ENCODE measurements at regions not wholly inside any gene's neighbourhood (a gene's known extent, or its start where the extent isn't known, plus 50 kb on each side); places are given as distances from the start of the nearest gene placed in this dataset.

- no peak for DNase-seq (ENCODE audit: low spot score)
Measured at GRCh38 chr9:88077071-88077617, 61.1 kb downstream of the SPATA31C2 start.

DNA sequence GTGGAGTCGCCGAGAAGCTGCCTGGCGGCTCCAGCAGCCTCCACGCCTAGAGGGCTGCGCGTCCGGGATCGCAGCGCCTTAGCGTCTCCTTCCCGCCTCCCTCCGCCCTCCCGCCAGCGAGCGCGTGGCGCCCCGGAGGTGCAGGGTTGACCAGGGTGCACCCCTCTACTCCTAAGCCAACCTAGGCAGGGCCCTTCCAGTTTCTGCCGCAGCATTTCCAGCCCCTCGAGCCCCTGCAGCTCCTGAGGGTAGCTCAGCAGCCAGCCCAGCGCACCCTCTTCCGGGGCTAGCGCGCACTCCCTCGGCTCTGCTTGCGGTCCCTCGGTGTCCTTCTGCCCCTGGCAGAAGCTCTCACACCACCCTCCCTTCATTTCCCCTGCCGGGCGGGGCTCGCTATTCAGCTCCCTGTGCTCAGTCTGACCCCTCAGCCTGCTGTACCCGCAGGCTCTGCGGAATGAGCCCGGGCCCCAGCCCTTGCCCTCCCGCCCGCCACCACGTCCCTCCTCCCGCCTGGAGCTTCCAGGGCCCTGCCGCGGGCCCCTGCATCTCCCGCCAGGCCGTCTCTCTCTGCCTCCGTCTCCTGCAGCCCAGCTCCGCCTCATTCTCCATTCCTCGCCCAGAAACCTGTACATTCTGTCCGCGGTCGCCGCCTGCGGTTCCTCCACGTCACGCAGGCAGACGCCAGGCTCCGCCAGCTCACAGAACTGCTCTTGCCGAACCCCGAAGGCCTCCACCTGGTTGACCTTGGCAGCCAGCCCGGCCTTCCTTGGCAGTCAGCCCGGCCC lies 61.8 kb downstream of the SPATA31C2 start:
- peak; percentile 16 for DNase-seq (ENCODE audit: low spot score)

GRCh38 chr9:88075966-88076285 lies 62.3 kb downstream of the SPATA31C2 start:
- no peak for DNase-seq (ENCODE audit: low spot score)

GRCh38 chr9:88075506-88075905 lies 62.8 kb downstream of the SPATA31C2 start:
- no peak for DNase-seq (ENCODE audit: low spot score)

GRCh38 chr9:88074931-88075330 lies 63.3 kb downstream of the SPATA31C2 start:
- no peak for DNase-seq (ENCODE audit: low spot score)

DNA sequence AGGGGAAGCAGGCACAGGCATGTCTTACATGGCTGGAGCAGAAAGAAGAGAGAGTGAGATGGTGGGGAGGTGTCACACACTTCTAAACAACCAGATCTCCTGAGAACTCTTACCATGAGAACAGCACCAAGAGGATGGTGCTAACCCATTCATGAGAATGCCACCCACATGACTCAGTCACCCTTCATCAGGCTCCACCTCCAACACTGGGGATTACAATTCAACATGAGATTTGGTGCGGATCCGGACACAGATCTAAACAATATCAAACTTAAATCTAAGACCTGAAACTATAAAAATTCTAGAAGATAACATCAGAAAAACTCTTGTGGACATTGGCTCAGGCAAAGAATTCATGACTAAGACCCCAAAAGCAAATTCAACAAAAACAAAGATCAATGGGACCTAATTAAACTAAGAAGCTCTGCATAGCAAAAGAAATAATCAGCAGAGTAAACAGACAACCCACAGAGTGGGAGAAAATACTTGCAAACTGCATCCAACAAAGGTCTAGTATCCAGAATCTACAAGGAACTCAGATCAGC lies 65.4 kb downstream of the SPATA31C2 start:
- no peak for DNase-seq (ENCODE audit: low spot score)

- DNase-seq (ENCODE audit: low spot score), result no peak
Measured at GRCh38 chr9:88071331-88071730, 66.9 kb downstream of the SPATA31C2 start.

DNA sequence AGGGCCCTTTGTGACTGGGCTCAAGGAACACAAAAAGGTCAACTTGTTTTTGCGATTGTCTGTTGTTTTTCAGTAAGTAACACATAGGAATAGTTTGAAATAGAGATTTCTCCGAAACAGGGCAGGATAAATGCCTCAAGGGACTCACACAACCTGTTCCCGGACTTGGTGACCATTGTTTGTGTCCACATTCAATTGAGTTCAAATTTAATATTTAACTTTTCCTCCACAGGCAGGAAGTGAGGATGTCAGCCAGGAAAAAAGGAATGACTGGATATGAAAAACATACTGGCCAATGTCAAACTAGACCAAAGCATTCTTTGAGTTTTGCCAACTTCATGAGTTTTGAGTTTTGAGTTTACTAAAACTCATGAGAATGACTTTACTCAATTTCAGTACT lies 72.7 kb downstream of the SPATA31C2 start:
- DNase-seq (ENCODE audit: low spot score), result no peak

DNA sequence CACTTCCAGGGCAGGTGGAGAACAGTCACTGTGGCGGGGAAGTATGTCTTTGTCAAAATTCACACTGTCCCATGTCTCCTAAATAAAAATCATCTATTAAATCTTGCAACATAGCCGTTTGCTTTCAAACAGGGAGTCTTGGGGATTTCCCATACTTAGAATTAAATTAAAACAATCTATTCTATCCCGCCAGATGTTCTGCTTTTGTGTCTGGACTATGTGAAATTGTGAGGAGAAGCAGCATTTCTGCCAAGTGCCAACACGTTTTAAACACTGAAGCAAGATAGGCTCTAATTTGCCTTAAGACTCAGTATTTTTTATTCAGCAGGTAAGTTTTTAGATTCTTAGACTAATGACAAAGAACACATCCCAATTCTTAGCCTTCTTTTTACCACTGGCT lies 73.7 kb downstream of the SPATA31C2 start:
- no peak for DNase-seq (ENCODE audit: low spot score)

- DNase-seq (ENCODE audit: low spot score), result no peak
Measured at GRCh38 chr9:88060746-88061145, 77.5 kb downstream of the SPATA31C2 start.

DNA sequence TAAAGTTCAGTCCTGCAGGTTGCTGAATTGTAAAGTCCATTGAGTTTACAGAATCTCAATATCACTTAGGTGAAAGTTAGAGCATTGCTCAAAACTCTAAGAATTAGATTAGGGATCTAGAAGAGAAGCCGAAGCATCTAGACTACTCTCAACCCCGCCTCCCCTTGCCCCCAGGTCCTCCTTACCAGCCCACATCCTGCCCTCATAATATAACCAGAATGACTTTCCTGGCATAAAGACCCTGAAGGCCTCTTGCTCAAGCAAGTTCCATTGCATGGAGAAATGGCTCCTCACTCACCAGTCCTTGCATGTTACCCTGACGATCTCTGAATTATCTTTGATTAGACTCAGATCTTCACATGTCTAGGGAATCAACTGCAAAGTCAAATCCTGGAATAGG lies 78.8 kb downstream of the SPATA31C2 start:
- DNase-seq (ENCODE audit: low spot score), result no peak

- DNase-seq (ENCODE audit: low spot score), result no peak
Measured at GRCh38 chr9:88056876-88057275, 81.4 kb downstream of the SPATA31C2 start.

DNA sequence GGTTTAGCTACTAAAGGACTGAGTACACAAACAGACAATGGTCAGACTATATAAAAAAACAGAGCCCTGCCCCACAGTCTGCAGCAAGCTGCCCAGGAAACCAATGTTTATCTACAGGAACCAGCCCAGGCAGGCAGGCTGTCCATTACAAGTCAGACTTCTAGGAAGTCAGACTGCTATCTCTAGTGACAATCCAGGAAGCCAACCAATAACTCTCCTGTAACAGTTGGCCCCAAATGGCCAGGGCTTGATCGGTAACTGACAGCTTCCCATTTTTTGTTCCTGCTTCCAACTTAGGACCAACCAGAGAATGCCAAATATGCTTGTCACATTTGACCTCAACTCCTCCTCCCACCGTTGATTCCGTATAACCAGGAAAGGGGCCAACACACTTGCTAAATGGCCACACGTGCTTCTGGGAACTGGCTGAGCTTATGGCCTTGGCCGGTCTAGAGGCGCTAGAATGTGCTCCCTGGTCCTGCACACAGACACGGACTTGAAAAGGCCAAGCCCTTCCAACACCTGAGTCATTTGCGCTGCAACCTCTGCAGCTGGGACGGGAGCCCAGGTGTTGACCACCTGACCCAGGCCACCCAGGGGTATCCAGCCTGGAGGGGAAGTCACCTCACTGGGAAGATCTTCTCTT lies 79.6 kb upstream of the CDK20 start:
- no peak for DNase-seq (ENCODE audit: low spot score)

GRCh38 chr9:88052321-88052965 lies 78.1 kb upstream of the CDK20 start:
- DNase-seq (ENCODE audit: low spot score), result no peak

DNA sequence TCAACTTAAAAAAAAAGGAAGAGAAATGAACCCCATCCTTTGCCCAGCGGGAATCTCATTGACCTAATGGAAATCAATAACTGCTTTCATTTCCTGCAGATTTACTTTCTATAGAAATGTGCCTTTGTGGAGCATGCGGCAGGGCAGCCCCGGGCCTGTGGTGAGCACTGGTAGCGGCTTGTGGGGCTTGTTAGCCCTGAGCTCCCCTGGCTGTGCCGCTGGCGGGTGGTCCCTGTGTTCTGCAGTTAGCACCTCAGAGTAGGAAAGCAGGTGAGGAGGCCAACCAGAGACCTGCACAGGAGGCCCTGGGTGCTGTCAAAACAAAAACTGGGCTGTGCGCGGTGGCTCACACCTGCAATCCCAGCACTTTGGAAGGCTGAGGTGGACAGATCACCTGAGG lies 76.8 kb upstream of the CDK20 start:
- no peak for DNase-seq (ENCODE audit: low spot score)

GRCh38 chr9:88049677-88050307 lies 75.5 kb upstream of the CDK20 start:
- no peak for DNase-seq (ENCODE audit: low spot score)

DNA sequence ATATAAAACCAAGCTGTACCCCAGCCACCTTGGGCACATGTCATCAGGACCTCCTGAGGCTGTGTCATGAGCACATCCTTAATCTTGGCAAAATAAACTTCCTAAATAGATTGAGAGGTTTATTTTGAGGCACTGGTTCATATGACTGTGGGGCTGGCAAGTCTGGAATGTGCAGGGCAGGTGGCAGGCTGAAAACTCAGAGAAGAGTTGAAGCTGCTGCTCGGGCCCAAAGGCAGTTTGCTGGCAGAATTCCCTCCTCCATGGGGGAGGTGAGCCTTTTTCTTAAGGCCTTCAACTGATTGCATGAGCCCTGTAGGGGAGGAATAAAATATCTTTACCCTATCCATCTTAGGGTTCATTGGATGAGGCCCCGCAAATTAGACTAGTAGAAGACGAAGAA lies 72.2 kb upstream of the CDK20 start:
- no peak for DNase-seq (ENCODE audit: low spot score)

DNA sequence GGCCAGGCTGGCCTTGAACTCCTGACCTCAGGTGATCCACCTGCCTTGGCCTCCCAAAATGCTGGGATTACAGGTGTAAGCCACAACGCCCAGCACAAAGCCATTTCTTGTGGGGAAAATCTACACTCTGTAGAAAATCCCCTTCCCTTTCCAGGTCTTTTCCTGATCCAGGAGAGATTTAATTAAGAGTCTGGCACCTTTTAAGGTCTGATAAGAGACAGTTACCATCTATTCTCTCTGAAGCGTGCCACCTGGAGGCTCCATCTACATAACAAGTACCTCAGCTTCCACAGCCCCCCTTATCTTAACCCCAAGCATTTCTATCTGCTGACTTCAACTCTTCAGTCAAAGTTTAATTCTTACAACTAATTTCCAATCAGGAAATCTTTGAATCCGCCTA lies 71.4 kb upstream of the CDK20 start:
- DNase-seq (ENCODE audit: low spot score), result no peak

- no peak for DNase-seq (ENCODE audit: low spot score)
Measured at GRCh38 chr9:88044200-88044599, 69.9 kb upstream of the CDK20 start.

DNA sequence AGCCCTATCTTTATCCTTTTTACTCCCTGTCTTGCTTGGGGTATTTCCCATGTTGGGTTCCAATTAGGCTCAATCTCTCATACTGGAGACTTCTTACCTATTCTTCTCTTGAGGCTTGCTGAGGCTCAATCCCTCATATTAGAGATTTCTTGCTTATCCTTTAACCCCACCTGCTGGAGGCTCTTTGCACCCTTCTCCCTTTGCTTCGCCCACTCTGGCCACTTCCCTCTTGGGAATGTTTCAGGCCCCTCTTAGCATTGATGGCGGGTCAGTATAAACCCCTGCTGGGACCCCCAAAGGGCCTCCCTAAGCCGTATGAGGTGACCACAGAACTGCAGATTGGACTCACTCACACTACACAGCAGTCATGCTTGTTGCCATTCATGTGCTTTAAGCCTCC lies 69.3 kb upstream of the CDK20 start:
- DNase-seq (ENCODE audit: low spot score), result no peak

- DNase-seq (ENCODE audit: low spot score), result no peak
Measured at GRCh38 chr9:88041447-88041846, 67.1 kb upstream of the CDK20 start.

DNA sequence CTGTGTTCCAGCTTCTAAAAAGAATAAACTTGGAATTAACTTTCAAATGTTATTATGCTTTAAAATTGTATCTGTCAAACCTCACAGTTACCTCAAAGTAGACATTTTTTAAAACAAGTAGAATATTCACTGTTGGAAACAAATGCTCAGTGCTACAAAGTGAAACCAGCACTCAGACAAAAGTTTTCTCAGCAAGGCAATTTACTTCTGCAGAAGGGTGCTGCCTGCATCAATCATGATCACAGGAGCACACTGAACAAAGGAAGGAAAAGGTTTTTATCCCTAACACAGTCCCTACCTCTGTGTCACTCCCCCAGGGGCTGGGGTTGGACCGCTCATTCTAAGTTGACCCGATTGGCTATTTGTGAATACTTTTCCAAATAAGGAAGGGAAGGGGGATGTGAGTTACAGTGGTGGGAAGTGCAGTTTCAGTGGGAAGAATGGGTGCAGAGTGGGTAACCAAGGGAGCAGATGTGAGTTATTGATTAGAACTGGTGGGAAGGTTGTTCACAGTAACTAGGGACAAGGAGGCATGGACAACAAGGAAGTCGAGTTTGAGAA lies 63.0 kb upstream of the CDK20 start:
- DNase-seq (ENCODE audit: low spot score), result no peak
